Fibroblast of lung (primary cell): ENCODE measurements at regions not wholly inside any gene's neighbourhood (a gene's known extent, or its start where the extent isn't known, plus 50 kb on each side); places are given as distances from the start of the nearest gene placed in this dataset.

Experiments used
- EZH2 ChIP-seq: IDR thresholded peaks from 2 replicates; pipeline ENCODE4 v1.5.1; 2012; ENCODE audit warnings: low read length, control low read depth, mild to moderate bottlenecking; ENCODE audit errors: missing control alignments
- TF ChIP-seq, protein P1 (sequence below), 2 donors: IDR thresholded peaks in 1 of 2; conservative IDR thresholded peaks in 1 of 2; 1 replicate in 1 of 2; 2 replicates in 1 of 2; pipeline ENCODE4 v1.5.1; 2011 to 2012; ENCODE audit warnings: low read length in 2 of 2, control low read depth in 1 of 2, inconsistent platforms in 1 of 2, low read depth in 1 of 2, mild to moderate bottlenecking in 1 of 2

DNA sequence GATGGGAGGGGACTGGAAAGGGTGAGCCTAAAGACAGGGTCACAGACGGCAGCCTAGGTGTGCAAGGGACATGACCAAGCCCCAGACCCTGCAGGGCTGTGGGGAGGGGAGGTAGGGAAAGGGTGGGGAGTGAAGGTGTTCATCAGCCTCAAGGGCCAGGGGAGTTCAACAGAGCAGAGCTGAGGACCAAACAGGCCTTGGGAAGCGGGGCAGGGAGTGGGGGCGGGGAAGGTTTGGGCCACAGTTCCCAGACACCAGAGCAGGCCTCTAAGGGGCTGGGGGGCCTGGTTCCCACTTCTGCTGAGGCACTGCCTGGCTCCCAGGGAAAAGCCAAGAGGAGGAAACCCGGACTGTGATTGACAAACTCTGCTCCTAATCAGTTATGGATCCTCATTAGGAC is 456.3 kb downstream of the MATN1 start:
- TF ChIP-seq, protein P1, sequence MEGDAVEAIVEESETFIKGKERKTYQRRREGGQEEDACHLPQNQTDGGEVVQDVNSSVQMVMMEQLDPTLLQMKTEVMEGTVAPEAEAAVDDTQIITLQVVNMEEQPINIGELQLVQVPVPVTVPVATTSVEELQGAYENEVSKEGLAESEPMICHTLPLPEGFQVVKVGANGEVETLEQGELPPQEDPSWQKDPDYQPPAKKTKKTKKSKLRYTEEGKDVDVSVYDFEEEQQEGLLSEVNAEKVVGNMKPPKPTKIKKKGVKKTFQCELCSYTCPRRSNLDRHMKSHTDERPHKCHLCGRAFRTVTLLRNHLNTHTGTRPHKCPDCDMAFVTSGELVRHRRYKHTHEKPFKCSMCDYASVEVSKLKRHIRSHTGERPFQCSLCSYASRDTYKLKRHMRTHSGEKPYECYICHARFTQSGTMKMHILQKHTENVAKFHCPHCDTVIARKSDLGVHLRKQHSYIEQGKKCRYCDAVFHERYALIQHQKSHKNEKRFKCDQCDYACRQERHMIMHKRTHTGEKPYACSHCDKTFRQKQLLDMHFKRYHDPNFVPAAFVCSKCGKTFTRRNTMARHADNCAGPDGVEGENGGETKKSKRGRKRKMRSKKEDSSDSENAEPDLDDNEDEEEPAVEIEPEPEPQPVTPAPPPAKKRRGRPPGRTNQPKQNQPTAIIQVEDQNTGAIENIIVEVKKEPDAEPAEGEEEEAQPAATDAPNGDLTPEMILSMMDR (conservative IDR thresholded peaks at IDR 0.05 in 1 of 2, IDR thresholded peaks at IDR 0.05 in 1 of 2; ENCODE audit: low read depth in 1 of 2, low read length in 2 of 2): no peak
- no peak for TF ChIP-seq EZH2
